Mesothelial cell of epicardium (in vitro differentiated cells): ENCODE measurements at regions not wholly inside any gene's neighbourhood (a gene's known extent, or its start where the extent isn't known, plus 50 kb on each side); places are given as distances from the start of the nearest gene placed in this dataset.

Source experiments
- DNase-seq, 2 experiments: peaks; one replicate each; pipeline ENCODE4 v3.0.0; 2021; ENCODE audit warnings: low spot score in 2 of 2; ENCODE audit not compliant: unreplicated experiment in 2 of 2
- H3K27ac Mint-ChIP-seq: 2 replicates; pipeline ENCODE4 v1.8.0; 2021; ENCODE audit warnings: mixed read lengths
- H3K27me3 Mint-ChIP-seq: 2 replicates; pipeline ENCODE4 v1.8.0; 2021; ENCODE audit warnings: low read depth, mixed read lengths
- H3K36me3 Mint-ChIP-seq: 2 replicates; pipeline ENCODE4 v1.8.0; 2021; ENCODE audit warnings: mixed read lengths
- H3K4me1 Mint-ChIP-seq: 2 replicates; pipeline ENCODE4 v1.8.0; 2021; ENCODE audit warnings: mixed read lengths
- H3K4me3 Mint-ChIP-seq: 2 replicates; pipeline ENCODE4 v1.8.0; 2021; ENCODE audit warnings: mild to moderate bottlenecking, moderate library complexity, mixed read lengths
- H3K9me3 Mint-ChIP-seq: 2 replicates; pipeline ENCODE4 v1.8.0; 2021; ENCODE audit warnings: mixed read lengths
- CTCF ChIP-seq: fragments of 200-600 bp; sonication (generic); IDR thresholded peaks from one replicate; pipeline ENCODE4 v1.5.0; 2021; ENCODE audit warnings: antibody characterized with exemption; ENCODE audit not compliant: unreplicated experiment

- H3K9me3 Mint-ChIP-seq, result peaks cover 25% of the 10 kb centered on the region
- no peak for DNase-seq
- no peak overlapping the region for H3K4me3 Mint-ChIP-seq
- no peak overlapping the region for H3K27ac Mint-ChIP-seq
- TF ChIP-seq CTCF, result no peak
- H3K27me3 Mint-ChIP-seq, result no peaks in the 10 kb centered on the region
- H3K36me3 Mint-ChIP-seq, result peaks cover 3% of the 10 kb centered on the region
- no peaks in the 10 kb centered on the region for H3K4me1 Mint-ChIP-seq
Observed at GRCh38 chr6:140874066-140874465, 1258.7 kb upstream of the GJE1 start.

GRCh38 chr6:140872885-140873284, 1259.8 kb upstream of the GJE1 start:
- no peaks in the 10 kb centered on the region for H3K4me1 Mint-ChIP-seq

GRCh38 chr6:140871911-140872310, 1260.8 kb upstream of the GJE1 start:
- peaks cover 3% of the 10 kb centered on the region for H3K36me3 Mint-ChIP-seq
- H3K27ac Mint-ChIP-seq, result no peak overlapping the region
- no peak overlapping the region for H3K4me3 Mint-ChIP-seq
- DNase-seq, result no peak
- no peaks in the 10 kb centered on the region for H3K27me3 Mint-ChIP-seq
- no peaks in the 10 kb centered on the region for H3K4me1 Mint-ChIP-seq
- TF ChIP-seq CTCF, result no peak
- peaks cover 30% of the 10 kb centered on the region for H3K9me3 Mint-ChIP-seq

More at GRCh38 chr6:140872885-140873284, 1259.8 kb upstream of the GJE1 start:
- Mint-ChIP-seq H3K27me3 (no peaks in the 10 kb centered on the region), H3K9me3 (peaks cover 30% of the 10 kb centered on the region), H3K4me3 (no peak overlapping the region), H3K27ac (no peak overlapping the region), H3K36me3 (peaks cover 3% of the 10 kb centered on the region)
- no peak for DNase-seq
- no peak for TF ChIP-seq CTCF

- Mint-ChIP-seq H3K36me3 (peaks cover 5% of the 10 kb centered on the region), H3K9me3 (peaks cover 24% of the 10 kb centered on the region), H3K4me3 (no peak overlapping the region), H3K4me1 (peaks cover 2% of the 10 kb centered on the region), H3K27ac (no peak overlapping the region), H3K27me3 (no peaks in the 10 kb centered on the region)
- no peak for DNase-seq
- TF ChIP-seq CTCF, result no peak
Observed at GRCh38 chr6:140867336-140867735, 1265.4 kb upstream of the GJE1 start.

GRCh38 chr6:140858381-140858971, 1274.2 kb upstream of the GJE1 start:
- no peak for DNase-seq
- H3K27me3 Mint-ChIP-seq, result no peaks in the 10 kb centered on the region
- peaks cover 26% of the 10 kb centered on the region for H3K4me1 Mint-ChIP-seq
- H3K36me3 Mint-ChIP-seq, result peaks cover 2% of the 10 kb centered on the region
- no peak overlapping the region for H3K4me3 Mint-ChIP-seq
- H3K27ac Mint-ChIP-seq, result no peak overlapping the region
- H3K9me3 Mint-ChIP-seq, result peaks cover 13% of the 10 kb centered on the region
- TF ChIP-seq CTCF, result no peak
